GM12874 (cell line): ENCODE measurements at regions not wholly inside any gene's neighbourhood (a gene's known extent, or its start where the extent isn't known, plus 50 kb on each side); places are given as distances from the start of the nearest gene placed in this dataset.

ENCODE experiments used
- CTCF ChIP-seq: IDR thresholded peaks from 2 replicates; pipeline ENCODE4 v1.5.1; 2011; ENCODE audit warnings: low read depth, mild to moderate bottlenecking, control low read depth, low read length, moderate library complexity; ENCODE audit not compliant: insufficient read depth

- TF ChIP-seq CTCF = no peak
Measured at GRCh38 chr18:73752965-73753364, 394.7 kb downstream of the FBXO15 start.

- TF ChIP-seq CTCF = no peak
Measured at GRCh38 chr18:73752546-73752945, 395.1 kb downstream of the FBXO15 start.

GRCh38 chr18:73750052-73750451 is 397.6 kb downstream of the FBXO15 start:
- no peak for TF ChIP-seq CTCF

GRCh38 chr18:73749304-73749703 is 398.3 kb downstream of the FBXO15 start:
- no peak for TF ChIP-seq CTCF

GRCh38 chr18:73748731-73749130 is 398.9 kb downstream of the FBXO15 start:
- TF ChIP-seq CTCF = no peak

- no peak for TF ChIP-seq CTCF
Measured at GRCh38 chr18:73746101-73746500, 401.5 kb downstream of the FBXO15 start.

- no peak for TF ChIP-seq CTCF
Measured at GRCh38 chr18:73742957-73743356, 404.7 kb downstream of the FBXO15 start.

GRCh38 chr18:73741946-73742345 is 405.7 kb downstream of the FBXO15 start:
- TF ChIP-seq CTCF = no peak
